Adrenal gland (tissue), 5 donors: ENCODE measurements at regions not wholly inside any gene's neighbourhood (a gene's known extent, or its start where the extent isn't known, plus 50 kb on each side); places are given as distances from the start of the nearest gene placed in this dataset.
"Not testable (repeated sequence)": the region's sequence is repeated elsewhere in the genome, so short reads cannot be mapped to it uniquely, and the experiment has no call there.

Source experiments
- CTCF ChIP-seq, 6 experiments: fragments of 450-650 bp in 4 of 6; fragments of 200-600 bp in 2 of 6; sonication (generic) in 1 of 6; IDR thresholded peaks; 1 replicate in 5 of 6; 2 replicates in 1 of 6; pipeline versions ENCODE4 v1.5.1 to v1.8.0; 2016 to 2021; ENCODE audit warnings: antibody characterized with exemption in 6 of 6, mild to moderate bottlenecking in 2 of 6, moderate library complexity in 1 of 6
- POLR2A ChIP-seq, 2 donors: fragments of 450-650 bp; IDR thresholded peaks; one replicate each; pipeline ENCODE4 v1.6.1; 2017; ENCODE audit warnings: antibody characterized with exemption in 2 of 2, mild to moderate bottlenecking in 2 of 2, moderate library complexity in 1 of 2
- donor health status: DM: no; HTN: no; CAD: no.

- not testable (repeated sequence) for TF ChIP-seq CTCF, POLR2A (IDR thresholded peaks at IDR 0.05)
Measured at GRCh38 chr9:42282531-42283178, 99.2 kb downstream of the SPATA31A6 start.
